SK-N-SH (cell line): ENCODE measurements at regions not wholly inside any gene's neighbourhood (a gene's known extent, or its start where the extent isn't known, plus 50 kb on each side); places are given as distances from the start of the nearest gene placed in this dataset.

Experiments
- CTCF ChIA-PET: fragments of 300-600, 350-600 bp; formaldehyde crosslinking; extraction: SDS; loops from one replicate; lab custom pipeline; 2021; lab: Yijun Ruan, JAX
- POLR2A ChIA-PET: fragments of 350-600 bp; sonication (Branson Sonifier 250); formaldehyde crosslinking; extraction: SDS; loops from one replicate; lab custom pipeline; 2020; ENCODE audit warnings: antibody characterized with exemption, inconsistent platforms; lab: Yijun Ruan, JAX
- DNase-seq: peaks from one replicate; pipeline ENCODE4 v3.0.0; 2012
- H2AFZ ChIP-seq: fragments of 200-600 bp; sonication (generic); 2 replicates; pipeline ENCODE4 v1.8.1; 2016; ENCODE audit warnings: antibody characterized with exemption, mild to moderate bottlenecking, low read depth
- H3F3A ChIP-seq: fragments of 200-600 bp; sonication (generic); replicated peaks from 2 replicates; pipeline ENCODE3; 2016; ENCODE audit warnings: antibody characterized with exemption, mild to moderate bottlenecking; ENCODE audit not compliant: insufficient read depth
- H3K27ac ChIP-seq, 2 experiments: fragments of 200-500 bp in 1 of 2; fragments of 200-600 bp in 1 of 2; sonication (Bioruptor generic) in 1 of 2; sonication (generic), shearing (Covaris generic) in 1 of 2; 2 replicates each; pipeline versions ENCODE4 v1.5.1 to v1.6.1; 2014 to 2016; ENCODE audit warnings: low read depth in 2 of 2, inconsistent platforms in 1 of 2, low read length in 1 of 2, mild to moderate bottlenecking in 1 of 2, mixed read lengths in 1 of 2
- H3K27me3 ChIP-seq: fragments of 200-600 bp; sonication (generic), shearing (Covaris generic); 2 replicates; pipeline ENCODE4 v1.6.1; 2016; ENCODE audit warnings: mixed run types; ENCODE audit not compliant: insufficient read depth
- H3K36me3 ChIP-seq, 2 experiments: fragments of 200-500 bp in 1 of 2; fragments of 200-600 bp in 1 of 2; sonication (Bioruptor generic) in 1 of 2; sonication (generic) in 1 of 2; replicated peaks in 1 of 2; 2 replicates each; pipeline versions ENCODE3 to v1.5.1; 2014 to 2016; ENCODE audit warnings: low read length in 1 of 2, mild to moderate bottlenecking in 1 of 2; ENCODE audit not compliant: insufficient read depth in 2 of 2, control insufficient read depth in 1 of 2
- H3K4me1 ChIP-seq, 2 experiments: fragments of 200-500 bp in 1 of 2; fragments of 200-600 bp in 1 of 2; sonication (Bioruptor generic) in 1 of 2; sonication (generic), shearing (Covaris generic) in 1 of 2; 2 replicates each; pipeline versions ENCODE4 v1.5.1 to v1.6.1; 2014 to 2016; ENCODE audit warnings: low read depth in 1 of 2, low read length in 1 of 2, mixed run types in 1 of 2; ENCODE audit not compliant: insufficient read depth in 2 of 2, control insufficient read depth in 1 of 2
- H3K4me2 ChIP-seq: fragments of 200-600 bp; sonication (generic), shearing (Covaris generic); 2 replicates; pipeline ENCODE4 v1.6.1; 2017; ENCODE audit warnings: mixed run types
- H3K4me3 ChIP-seq, 2 experiments: fragments of 200-500 bp in 1 of 2; fragments of 200-600 bp in 1 of 2; sonication (Bioruptor generic) in 1 of 2; sonication (generic), shearing (Covaris generic) in 1 of 2; 2 replicates each; pipeline versions ENCODE4 v1.5.1 to v1.8.1; 2014 to 2016; ENCODE audit warnings: low read depth in 2 of 2, inconsistent platforms in 1 of 2, low read length in 1 of 2, mild to moderate bottlenecking in 1 of 2, mixed read lengths in 1 of 2, moderate library complexity in 1 of 2
- H3K79me2 ChIP-seq: fragments of 200-600 bp; sonication (generic); 2 replicates; pipeline ENCODE4 v1.8.1; 2017; ENCODE audit warnings: mild to moderate bottlenecking; ENCODE audit not compliant: insufficient read depth
- H3K9ac ChIP-seq: fragments of 200-600 bp; sonication (generic); 2 replicates; pipeline ENCODE4 v1.6.1; 2017; ENCODE audit warnings: mixed run types
- H3K9me2 ChIP-seq: fragments of 200-600 bp; sonication (generic); 2 replicates; pipeline ENCODE4 v1.6.1; 2017; ENCODE audit warnings: mixed run types
- H3K9me3 ChIP-seq: fragments of 200-600 bp; sonication (generic); 2 replicates; pipeline ENCODE4 v1.6.1; 2017; ENCODE audit warnings: mixed run types, mild to moderate bottlenecking, moderate library complexity
- H4K20me1 ChIP-seq: fragments of 200-600 bp; sonication (generic); 2 replicates; pipeline ENCODE4 v1.6.1; 2017; ENCODE audit warnings: mild to moderate bottlenecking, mixed run types; ENCODE audit not compliant: insufficient read depth
- CHD2 ChIP-seq: fragments of 150-350 bp; IDR thresholded peaks from 2 replicates; pipeline ENCODE4 v1.6.1; 2018; ENCODE audit warnings: low read length; ENCODE audit not compliant: partially characterized antibody
- ELF1 ChIP-seq: IDR thresholded peaks from 2 replicates; pipeline ENCODE4 v1.4.0; 2012
- JUND ChIP-seq: IDR thresholded peaks from 2 replicates; pipeline ENCODE4 v1.4.0; 2012
- RCOR1 ChIP-seq: fragments of 150-350 bp; IDR thresholded peaks from 2 replicates; pipeline ENCODE4 v1.6.1; 2017; ENCODE audit warnings: antibody characterized with exemption, low read length
- REST ChIP-seq: IDR thresholded peaks from 2 replicates; pipeline ENCODE4 v1.6.1; 2012; ENCODE audit warnings: mild to moderate bottlenecking, low read depth, low read length, moderate library complexity
- RFX5 ChIP-seq: IDR thresholded peaks from 2 replicates; pipeline ENCODE4 v1.6.1; 2012; ENCODE audit warnings: mild to moderate bottlenecking, improper control_type of control experiment, low read length
- USF1 ChIP-seq: IDR thresholded peaks from 2 replicates; pipeline ENCODE4 v1.4.0; 2012; ENCODE audit warnings: low read depth, borderline replicate concordance
- ZBTB33 ChIP-seq: IDR thresholded peaks from 2 replicates; pipeline ENCODE4 v1.4.0; 2012; ENCODE audit warnings: low read depth, borderline replicate concordance
- WGBS: methylation state at CpG from one replicate; pipeline ENCODE4 v1.1.6; 2017; ENCODE audit warnings: low lambda C conversion rate; 5-methylcytosine and 5-hydroxymethylcytosine counted together

GRCh38 chr3:178439504-178439903 lies 96.7 kb upstream of the KCNMB2 start:
- WGBS, result 37% methylated on average over 2 of the region's 2 CpGs
- Histone ChIP-seq H4K20me1 (no peaks in the 10 kb centered on the region), H3F3A (no peaks in the 10 kb centered on the region), H3K4me2 (no peak overlapping the region), H3K36me3 (no peaks in the 10 kb centered on the region), H3K79me2 (no peaks in the 10 kb centered on the region), H3K27ac (no peak overlapping the region), H3K4me1 (no peaks in the 10 kb centered on the region), H2AFZ (no peak overlapping the region), H3K9me3 (no peaks in the 10 kb centered on the region), H3K27me3 (no peaks in the 10 kb centered on the region), H3K4me3 (no peak overlapping the region), H3K9ac (no peak overlapping the region), H3K9me2 (no peaks in the 10 kb centered on the region)
- no peak for DNase-seq
- ChIA-PET POLR2A (no interaction called here), CTCF (interaction anchor here (1.2 to 2.1 kb wide), 2 partner anchors 207 to 527 kb away, joined by 3 to 15 read pairs; no protein-coding TSS in a partner anchor)
- TF ChIP-seq RCOR1, result no peak
- peak; percentile 77; the same call in 1 of the 2 replicates for TF ChIP-seq REST

- POLR2A ChIA-PET, result no interaction called here
- Histone ChIP-seq H3K9me3 (no peaks in the 10 kb centered on the region), H3K27me3 (no peaks in the 10 kb centered on the region), H3F3A (no peaks in the 10 kb centered on the region), H3K4me1 (no peaks in the 10 kb centered on the region), H4K20me1 (no peaks in the 10 kb centered on the region), H3K9ac (no peak overlapping the region), H3K4me2 (no peak overlapping the region), H3K79me2 (no peaks in the 10 kb centered on the region), H3K9me2 (no peaks in the 10 kb centered on the region), H2AFZ (no peak overlapping the region), H3K4me3 (no peak overlapping the region), H3K27ac (no peak overlapping the region), H3K36me3 (no peaks in the 10 kb centered on the region)
- WGBS, result 54% methylated on average over 4 of the region's 4 CpGs
- TF ChIP-seq ZBTB33 (no peak), USF1 (no peak), JUND (no peak), RFX5 (no peak), ELF1 (no peak), CHD2 (no peak)
- DNase-seq, result no peak
- CTCF ChIA-PET, result interaction anchor here (1.2 to 2.1 kb wide), 3 partner anchors 206 to 527 kb away, joined by 3 to 15 read pairs (median 3); no protein-coding TSS in a partner anchor
These were observed 96.2 kb upstream of the KCNMB2 start for GRCh38 chr3:178440043-178440442.
